Prostate gland (tissue), 2 donors: ENCODE measurements at regions not wholly inside any gene's neighbourhood (a gene's known extent, or its start where the extent isn't known, plus 50 kb on each side); places are given as distances from the start of the nearest gene placed in this dataset.
A peak's percentile ranks its signal among the peaks of the same experiment; 100 is the strongest.

Experiments
- DNase-seq: peaks from one replicate; pipeline ENCODE4 v3.0.0-alpha.2; 2019; ENCODE audit warnings: low spot score
- H3K27ac ChIP-seq, 2 donors: fragments of 200-600 bp; sonication (generic); 2 replicates each; pipeline ENCODE4 v1.5.1; 2017 to 2019
- H3K27me3 ChIP-seq: fragments of 200-600 bp; sonication (generic); replicated peaks from 2 replicates; pipeline ENCODE4 v1.5.1; 2019; ENCODE audit not compliant: insufficient read depth
- H3K36me3 ChIP-seq, 2 donors: fragments of 200-600 bp; sonication (generic); 1 replicate in 1 of 2; 2 replicates in 1 of 2; pipeline versions ENCODE4 v1.5.1 to v1.8.1; 2017 to 2019
- H3K4me1 ChIP-seq: fragments of 200-600 bp; sonication (generic); replicated peaks from 2 replicates; pipeline ENCODE4 v1.5.1; 2019
- H3K4me3 ChIP-seq, 2 donors: fragments of 200-600 bp; sonication (generic); 2 replicates each; pipeline ENCODE4 v1.5.1; 2017 to 2019
- H3K9me3 ChIP-seq: fragments of 200-600 bp; sonication (generic); 2 replicates; pipeline ENCODE4 v1.5.1; 2017
- CTCF ChIP-seq, 4 experiments: fragments of 200-600 bp in 2 of 4; fragments of 450-650 bp in 2 of 4; sonication (generic) in 2 of 4; IDR thresholded peaks; 1 replicate in 3 of 4; 2 replicates in 1 of 4; pipeline ENCODE4 v1.5.1; 2016 to 2019; ENCODE audit warnings: antibody characterized with exemption in 4 of 4, mild to moderate bottlenecking in 2 of 4, moderate library complexity in 2 of 4
- POLR2A ChIP-seq: fragments of 450-650 bp; IDR thresholded peaks from one replicate; pipeline ENCODE4 v1.6.1; 2016; ENCODE audit warnings: antibody characterized with exemption, mild to moderate bottlenecking
- POLR2AphosphoS5 ChIP-seq: sonication (generic); formaldehyde crosslinking; IDR thresholded peaks from one replicate; pipeline ENCODE4 v1.6.1; 2017; ENCODE audit warnings: antibody characterized with exemption
- WGBS: methylation state at CpG from one replicate; pipeline ENCODE4 v1.1.5; 2018; 5-methylcytosine and 5-hydroxymethylcytosine counted together
- intact Hi-C: fragments of 100-400 bp; cut with DNase I; formaldehyde crosslinking; loops from one replicate; pipeline ENCODE4 v1.14.2; 2022

- H3K4me3 ChIP-seq, result no peak overlapping the region
- no peaks in the 10 kb centered on the region for H3K36me3 ChIP-seq
- no peaks in the 10 kb centered on the region for H3K4me1 ChIP-seq
- TF ChIP-seq POLR2A, result no peak
- no peak for TF ChIP-seq CTCF (IDR thresholded peaks at IDR 0.05)
- TF ChIP-seq POLR2AphosphoS5, result no peak
- DNase-seq, result no peak
- no peak overlapping the region for H3K27ac ChIP-seq
- H3K27me3 ChIP-seq, result no peaks in the 10 kb centered on the region
- H3K9me3 ChIP-seq, result no peaks in the 10 kb centered on the region
- WGBS, result 64% methylated on average over 5 of the region's 5 CpGs
- intact Hi-C loops, result no loop called here
Measured at GRCh38 chr12:19639781-19640415, 200.6 kb downstream of the AEBP2 start.

GRCh38 chr12:19641235-19642080 is 202.2 kb downstream of the AEBP2 start:
- intact Hi-C loops, result no loop called here

GRCh38 chr12:19642345-19642744 is 203.1 kb downstream of the AEBP2 start:
- 89% methylated on average over 4 of the region's 4 CpGs for whole genome bisulfite sequencing
- Histone ChIP-seq H3K9me3 (no peaks in the 10 kb centered on the region), H3K4me3 (no peak overlapping the region), H3K4me1 (no peaks in the 10 kb centered on the region), H3K36me3 (no peaks in the 10 kb centered on the region), H3K27me3 (no peaks in the 10 kb centered on the region), H3K27ac (no peak overlapping the region)
- intact Hi-C loops, result no loop called here
- no peak for DNase-seq
- TF ChIP-seq CTCF (IDR thresholded peaks at IDR 0.05) (no peak), POLR2AphosphoS5 (no peak), POLR2A (no peak)

More at GRCh38 chr12:19641235-19642080, 202.2 kb downstream of the AEBP2 start:
- DNase-seq, result no peak
- WGBS, result 86% methylated on average over 5 of the region's 5 CpGs
- Histone ChIP-seq H3K27me3 (no peaks in the 10 kb centered on the region), H3K4me1 (no peaks in the 10 kb centered on the region), H3K4me3 (no peak overlapping the region), H3K27ac (no peak overlapping the region), H3K36me3 (no peaks in the 10 kb centered on the region), H3K9me3 (no peaks in the 10 kb centered on the region)
- TF ChIP-seq POLR2AphosphoS5, result no peak
- TF ChIP-seq CTCF (IDR thresholded peaks at IDR 0.05), result no peak
- TF ChIP-seq POLR2A, result no peak

- DNase-seq, result no peak
- H3K4me1 ChIP-seq, result no peaks in the 10 kb centered on the region
- H3K27ac ChIP-seq, result no peak overlapping the region
- 23% methylated on average over 5 of the region's 5 CpGs for WGBS
- TF ChIP-seq POLR2A (no peak), POLR2AphosphoS5 (peak; percentile 33), CTCF (IDR thresholded peaks at IDR 0.05) (peak in 3 of 4 experiments; percentile 45 to 61 (median 46))
- H3K27me3 ChIP-seq, result no peaks in the 10 kb centered on the region
- no peaks in the 10 kb centered on the region for H3K36me3 ChIP-seq
- intact Hi-C loops, result no loop called here
- no peaks in the 10 kb centered on the region for H3K9me3 ChIP-seq
- H3K4me3 ChIP-seq, result no peak overlapping the region
Measured at GRCh38 chr12:19643635-19644034, 204.3 kb downstream of the AEBP2 start.
